ENCODE measurements at regions not wholly inside any gene's neighbourhood (a gene's known extent, or its start where the extent isn't known, plus 50 kb on each side); places are given as distances from the start of the nearest gene placed in this dataset.

- TF ChIP-seq CTCF (IDR thresholded peaks at IDR 0.05), result no peak
- no peak for TF ChIP-seq ZFX (IDR thresholded peaks at IDR 0.05; ENCODE audit: borderline replicate concordance)
Measured at GRCh38 chr7:119033641-119034040, 809.1 kb downstream of the ANKRD7 start.

Data from 22Rv1 (cell line).